BLaER1 treated with 17β-estradiol and CSF1 and Interleukin-3, amounts not matched to agents 10 nM and 100 nM (cell line): ENCODE measurements at regions not wholly inside any gene's neighbourhood (a gene's known extent, or its start where the extent isn't known, plus 50 kb on each side); places are given as distances from the start of the nearest gene placed in this dataset.

Experiments
- H3K27ac ChIP-seq, 11 experiments: shearing (Covaris generic); formaldehyde crosslinking; 2 replicates each; pipeline ENCODE4 v1.8.1; 2022
- H3K27me3 ChIP-seq, 11 experiments: shearing (Covaris generic); formaldehyde crosslinking; 2 replicates each; pipeline ENCODE4 v1.8.1; 2022
- H3K36me3 ChIP-seq, 11 experiments: shearing (Covaris generic); formaldehyde crosslinking; 2 replicates each; pipeline ENCODE4 v1.8.1; 2022
- H3K4me1 ChIP-seq, 10 experiments: shearing (Covaris generic); formaldehyde crosslinking; 2 replicates each; pipeline ENCODE4 v1.8.1; 2022
- H3K4me2 ChIP-seq, 11 experiments: shearing (Covaris generic); formaldehyde crosslinking; 2 replicates each; pipeline ENCODE4 v1.8.1; 2022
- H3K4me3 ChIP-seq, 10 experiments: shearing (Covaris generic); formaldehyde crosslinking; 2 replicates each; pipeline ENCODE4 v1.8.1; 2022
- H3K9ac ChIP-seq, 11 experiments: shearing (Covaris generic); formaldehyde crosslinking; 2 replicates each; pipeline ENCODE4 v1.8.1; 2022
- H3K9me3 ChIP-seq, 11 experiments: shearing (Covaris generic); formaldehyde crosslinking; replicated peaks in 1 of 11; 2 replicates each; pipeline ENCODE4 v1.8.1; 2022
- H4K20me1 ChIP-seq, 11 experiments: shearing (Covaris generic); formaldehyde crosslinking; 2 replicates each; pipeline ENCODE4 v1.8.1; 2022
- Cebpa-rat ChIP-seq, 11 experiments: shearing (Covaris generic); IDR thresholded peaks; 2 replicates each; pipeline ENCODE4 v1.8.1; 2022

- Histone ChIP-seq H3K27ac (no peak overlapping the region), H3K4me1 (peaks cover 0 to 12% (median 0%) of the 10 kb centered on the region in 10 experiments; a peak in 4 of 20 replicates), H3K9ac (no peak overlapping the region), H3K4me3 (no peak overlapping the region), H3K4me2 (no peak overlapping the region), H4K20me1 (no peaks in the 10 kb centered on the region), H3K9me3 (peaks cover 0 to 9% (median 5%) of the 10 kb centered on the region in 11 experiments; a peak in 12 of 22 replicates), H3K36me3 (no peaks in the 10 kb centered on the region), H3K27me3 (no peaks in the 10 kb centered on the region)
- no peak for TF ChIP-seq Cebpa-rat (IDR thresholded peaks at IDR 0.05)
Measured at GRCh38 chr2:121096611-121097010, 188.4 kb downstream of the TFCP2L1 start.

- Histone ChIP-seq H3K4me3 (no peak overlapping the region), H3K27me3 (no peaks in the 10 kb centered on the region)
- TF ChIP-seq Cebpa-rat (IDR thresholded peaks at IDR 0.05) = no peak
Measured at GRCh38 chr2:121098556-121098955, 186.4 kb downstream of the TFCP2L1 start.

DNA sequence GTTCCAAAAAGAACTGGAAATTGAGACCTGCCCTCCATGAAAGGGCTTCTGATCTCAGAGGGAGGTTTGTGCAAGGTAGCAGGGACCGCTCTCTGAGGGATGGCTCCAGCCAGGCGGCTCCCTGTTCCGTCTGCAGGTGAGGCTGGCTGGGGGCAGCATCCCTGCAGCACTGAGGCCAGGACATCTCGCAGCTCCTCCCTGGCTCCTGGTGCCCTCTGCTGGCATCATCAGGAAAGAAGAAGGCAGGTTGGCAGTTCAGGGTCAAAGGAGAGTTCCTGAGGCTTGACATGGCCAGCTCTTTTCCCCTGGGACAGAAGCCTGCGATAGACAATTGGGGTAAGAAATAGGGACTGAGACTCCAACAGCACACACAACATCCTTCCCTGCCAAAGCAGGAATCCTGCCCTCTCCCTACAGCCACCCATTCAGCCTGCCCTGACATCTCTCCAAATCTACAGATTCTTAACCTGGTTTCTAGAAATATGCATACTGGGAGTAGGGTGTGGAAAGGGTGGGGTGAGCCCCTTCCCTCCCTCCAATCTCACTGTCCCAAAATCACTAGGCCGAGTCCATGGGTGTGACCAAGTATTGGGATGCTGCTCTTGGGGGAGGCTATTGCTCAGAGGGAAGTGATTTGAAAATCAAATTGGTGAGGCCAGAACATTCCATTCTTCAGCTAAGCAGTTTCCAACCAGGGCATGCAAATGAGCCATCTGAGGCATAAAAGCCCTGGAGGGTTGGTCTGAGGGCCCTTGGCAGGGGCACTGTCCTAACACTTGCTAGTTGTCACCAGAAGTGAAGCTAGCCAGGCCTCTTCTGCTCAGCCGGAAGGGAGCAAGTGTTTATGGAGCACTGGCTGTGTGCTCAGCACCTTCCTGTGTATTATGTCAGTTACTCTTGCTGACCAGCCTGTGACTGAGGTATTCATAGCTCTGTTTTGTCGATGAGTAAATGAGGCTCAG is 185.4 kb downstream of the TFCP2L1 start:
- no peak overlapping the region for H3K27ac ChIP-seq
- H3K4me2 ChIP-seq = no peak overlapping the region
- no peak for TF ChIP-seq Cebpa-rat (IDR thresholded peaks at IDR 0.05)
- H4K20me1 ChIP-seq = no peaks in the 10 kb centered on the region
- no peak overlapping the region for H3K9ac ChIP-seq
- H3K4me1 ChIP-seq = peaks cover 0 to 12% (median 0%) of the 10 kb centered on the region in 10 experiments; a peak in 4 of 20 replicates
- no peak overlapping the region for H3K4me3 ChIP-seq
- H3K9me3 ChIP-seq = no peaks in the 10 kb centered on the region
- no peaks in the 10 kb centered on the region for H3K27me3 ChIP-seq
- no peaks in the 10 kb centered on the region for H3K36me3 ChIP-seq

More at GRCh38 chr2:121098556-121098955, 186.4 kb downstream of the TFCP2L1 start:
- H3K9ac ChIP-seq = no peak overlapping the region
- H3K4me2 ChIP-seq = no peak overlapping the region
- H3K27ac ChIP-seq = no peak overlapping the region
- no peaks in the 10 kb centered on the region for H3K36me3 ChIP-seq
- no peaks in the 10 kb centered on the region for H4K20me1 ChIP-seq
- no peaks in the 10 kb centered on the region for H3K9me3 ChIP-seq
- H3K4me1 ChIP-seq = peaks cover 0 to 12% (median 0%) of the 10 kb centered on the region in 10 experiments; a peak in 4 of 20 replicates

DNA sequence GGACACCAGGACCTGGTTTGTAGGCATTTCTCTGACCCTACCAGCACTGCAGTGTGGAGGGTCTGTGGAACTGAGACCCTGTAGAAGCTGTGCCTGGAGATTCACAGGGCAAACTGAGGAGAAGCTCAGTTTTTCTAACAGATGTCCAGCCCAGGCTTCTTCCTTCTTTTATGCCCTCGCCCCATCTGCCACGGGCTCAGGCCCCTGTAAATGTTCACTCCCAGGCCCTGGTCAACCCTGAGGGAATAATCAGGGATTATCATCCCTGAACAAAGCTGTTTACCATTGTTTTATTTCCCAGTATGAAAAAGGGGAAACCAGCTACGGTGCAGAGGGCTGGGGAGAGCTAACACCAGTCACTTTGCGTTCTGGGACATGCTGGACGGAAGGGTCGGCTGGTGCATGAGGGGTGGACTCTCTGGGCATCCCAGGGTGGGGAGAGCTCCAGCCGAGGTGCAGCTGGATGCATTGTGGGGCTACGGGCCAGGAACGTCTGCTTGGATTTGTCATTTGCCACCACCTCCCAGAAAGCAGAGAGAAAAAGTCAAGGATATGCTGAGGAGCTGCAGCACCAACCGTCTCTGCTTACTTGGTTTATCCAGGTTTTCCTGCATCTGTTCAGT is 183.8 kb downstream of the TFCP2L1 start:
- Histone ChIP-seq H3K4me3 (no peak overlapping the region), H3K27ac (no peak overlapping the region), H3K4me2 (no peak overlapping the region), H4K20me1 (no peaks in the 10 kb centered on the region), H3K4me1 (peaks cover 0 to 8% (median 0%) of the 10 kb centered on the region in 10 experiments; a peak in 3 of 20 replicates), H3K9ac (no peak overlapping the region), H3K9me3 (no peaks in the 10 kb centered on the region), H3K36me3 (no peaks in the 10 kb centered on the region), H3K27me3 (no peaks in the 10 kb centered on the region)
- no peak for TF ChIP-seq Cebpa-rat (IDR thresholded peaks at IDR 0.05)

- Histone ChIP-seq H3K27ac (no peak overlapping the region), H3K4me2 (no peak overlapping the region), H4K20me1 (no peaks in the 10 kb centered on the region), H3K36me3 (no peaks in the 10 kb centered on the region), H3K9ac (no peak overlapping the region), H3K9me3 (no peaks in the 10 kb centered on the region), H3K27me3 (no peaks in the 10 kb centered on the region), H3K4me3 (no peak overlapping the region), H3K4me1 (peaks cover 0 to 8% (median 0%) of the 10 kb centered on the region in 10 experiments; a peak in 3 of 20 replicates)
- no peak for TF ChIP-seq Cebpa-rat (IDR thresholded peaks at IDR 0.05)
Measured at GRCh38 chr2:121102941-121103340, 182.1 kb downstream of the TFCP2L1 start.

- no peak overlapping the region for H3K4me3 ChIP-seq
- no peaks in the 10 kb centered on the region for H3K27me3 ChIP-seq
- no peak overlapping the region for H3K27ac ChIP-seq
- no peaks in the 10 kb centered on the region for H3K36me3 ChIP-seq
- no peak overlapping the region for H3K4me2 ChIP-seq
- no peak for TF ChIP-seq Cebpa-rat (IDR thresholded peaks at IDR 0.05)
- peaks cover 0 to 8% (median 0%) of the 10 kb centered on the region in 10 experiments; a peak in 3 of 20 replicates for H3K4me1 ChIP-seq
- no peaks in the 10 kb centered on the region for H4K20me1 ChIP-seq
- H3K9ac ChIP-seq = no peak overlapping the region
- no peaks in the 10 kb centered on the region for H3K9me3 ChIP-seq
Measured at GRCh38 chr2:121103960-121104359, 181.0 kb downstream of the TFCP2L1 start.

DNA sequence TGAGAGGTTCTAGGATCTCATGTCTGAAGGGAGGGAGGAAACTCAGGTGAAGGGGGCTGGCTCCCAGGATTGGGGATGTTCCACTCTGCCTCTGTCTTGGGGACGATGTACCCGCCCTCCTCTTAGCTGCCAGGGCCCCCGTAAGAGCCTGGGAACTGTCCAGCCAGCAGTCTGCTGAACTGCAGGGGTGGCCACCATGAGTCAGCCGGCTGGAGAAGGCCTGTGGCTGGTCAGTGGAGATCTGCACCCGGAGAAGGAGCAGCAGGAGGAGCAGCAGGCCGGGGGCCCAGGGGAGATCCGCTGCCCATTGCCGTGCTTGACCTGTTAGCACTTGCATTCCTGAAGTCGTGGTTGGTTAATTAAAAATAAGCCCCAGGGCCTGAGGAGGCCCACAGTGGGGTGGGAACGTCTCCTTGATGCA is 180.3 kb downstream of the TFCP2L1 start:
- H3K36me3 ChIP-seq = no peaks in the 10 kb centered on the region
- no peaks in the 10 kb centered on the region for H3K9me3 ChIP-seq
- no peak for TF ChIP-seq Cebpa-rat (IDR thresholded peaks at IDR 0.05)
- H3K4me3 ChIP-seq = no peak overlapping the region
- H3K4me1 ChIP-seq = peaks cover 0 to 3% (median 0%) of the 10 kb centered on the region in 10 experiments; a peak in 3 of 20 replicates
- H3K4me2 ChIP-seq = no peak overlapping the region
- H3K27ac ChIP-seq = no peak overlapping the region
- no peaks in the 10 kb centered on the region for H4K20me1 ChIP-seq
- no peak overlapping the region for H3K9ac ChIP-seq
- H3K27me3 ChIP-seq = no peaks in the 10 kb centered on the region

GRCh38 chr2:121110924-121111323 is 174.1 kb downstream of the TFCP2L1 start:
- no peak for TF ChIP-seq Cebpa-rat (IDR thresholded peaks at IDR 0.05)
- no peak overlapping the region for H3K4me3 ChIP-seq
- no peaks in the 10 kb centered on the region for H3K27me3 ChIP-seq
- H3K4me2 ChIP-seq = no peak overlapping the region
- no peaks in the 10 kb centered on the region for H3K4me1 ChIP-seq
- peaks cover 0 to 13% (median 3%) of the 10 kb centered on the region in 11 experiments; a peak in 7 of 22 replicates for H3K9me3 ChIP-seq
- no peak overlapping the region for H3K9ac ChIP-seq
- no peak overlapping the region for H3K27ac ChIP-seq
- H3K36me3 ChIP-seq = no peaks in the 10 kb centered on the region
- H4K20me1 ChIP-seq = no peaks in the 10 kb centered on the region

DNA sequence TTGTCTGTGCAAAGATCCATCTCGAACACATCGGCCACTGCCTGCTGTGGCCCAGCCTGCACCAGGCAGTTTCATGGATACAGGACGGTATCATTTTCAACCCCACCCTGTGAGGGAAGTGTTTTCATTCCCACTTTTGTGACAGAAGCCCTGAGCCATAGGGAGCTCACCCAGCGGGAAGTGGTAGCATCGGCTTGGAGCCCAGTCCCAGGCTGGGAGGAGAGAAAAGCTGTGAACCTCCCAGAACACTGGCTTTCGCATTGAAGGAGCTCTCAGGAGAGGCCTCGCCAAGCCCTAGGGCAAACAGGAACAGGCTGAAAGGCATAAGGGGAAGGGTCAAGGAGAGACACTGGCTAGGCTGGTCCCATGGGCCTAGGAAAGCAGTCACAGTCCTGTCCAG is 166.1 kb downstream of the TFCP2L1 start:
- peaks cover 0 to 6% (median 0%) of the 10 kb centered on the region in 11 experiments; a peak in 1 of 22 replicates for H3K9me3 ChIP-seq
- no peaks in the 10 kb centered on the region for H4K20me1 ChIP-seq
- H3K9ac ChIP-seq = no peak overlapping the region
- TF ChIP-seq Cebpa-rat (IDR thresholded peaks at IDR 0.05) = no peak
- H3K4me1 ChIP-seq = no peaks in the 10 kb centered on the region
- H3K4me3 ChIP-seq = no peak overlapping the region
- H3K27ac ChIP-seq = no peak overlapping the region
- no peaks in the 10 kb centered on the region for H3K27me3 ChIP-seq
- no peaks in the 10 kb centered on the region for H3K36me3 ChIP-seq
- H3K4me2 ChIP-seq = no peak overlapping the region
